ENCODE measurements at regions not wholly inside any gene's neighbourhood (a gene's known extent, or its start where the extent isn't known, plus 50 kb on each side); places are given as distances from the start of the nearest gene placed in this dataset.

- TF ChIP-seq EZH2phosphoT487 (IDR thresholded peaks at IDR 0.05; ENCODE audit: low read depth) (no peak), CTCF (IDR thresholded peaks at IDR 0.05; ENCODE audit: low read depth, low read length) (no peak)
- H3K79me2 ChIP-seq (ENCODE audit: low read length): no peaks in the 10 kb centered on the region
- no peaks in the 10 kb centered on the region for H4K20me1 ChIP-seq (ENCODE audit: insufficient read depth, low read length)
- no peaks in the 10 kb centered on the region for H3K9me3 ChIP-seq (ENCODE audit: insufficient read depth, low read length)
- H3K27me3 ChIP-seq (ENCODE audit: low read depth, low read length): no peaks in the 10 kb centered on the region
- no peaks in the 10 kb centered on the region for H3K4me1 ChIP-seq (ENCODE audit: low read length)
- no peak overlapping the region for H3K4me2 ChIP-seq (ENCODE audit: low read length)
- no peak overlapping the region for H3K4me3 ChIP-seq (ENCODE audit: low read length)
- H3K36me3 ChIP-seq (replicated peaks; ENCODE audit: low read depth, low read length): no peaks in the 10 kb centered on the region
- H3K27ac ChIP-seq (ENCODE audit: low read length): no peak overlapping the region
- no peak overlapping the region for H3K9ac ChIP-seq (ENCODE audit: low read length)
- no peak overlapping the region for H2AFZ ChIP-seq (ENCODE audit: low read depth, low read length)
These were observed 386.2 kb upstream of the FGF16 start for GRCh38 chrX:77061022-77061421.

GRCh38 chrX:77061545-77061944 is 385.6 kb upstream of the FGF16 start:
- Histone ChIP-seq H3K36me3 (replicated peaks; ENCODE audit: low read depth, low read length) (no peaks in the 10 kb centered on the region), H3K27ac (ENCODE audit: low read length) (no peak overlapping the region), H3K4me2 (ENCODE audit: low read length) (no peak overlapping the region), H2AFZ (ENCODE audit: low read depth, low read length) (no peak overlapping the region), H3K4me1 (ENCODE audit: low read length) (no peaks in the 10 kb centered on the region), H3K9me3 (ENCODE audit: insufficient read depth, low read length) (no peaks in the 10 kb centered on the region), H3K27me3 (ENCODE audit: low read depth, low read length) (no peaks in the 10 kb centered on the region), H3K9ac (ENCODE audit: low read length) (no peak overlapping the region), H3K4me3 (ENCODE audit: low read length) (no peak overlapping the region), H3K79me2 (ENCODE audit: low read length) (no peaks in the 10 kb centered on the region), H4K20me1 (ENCODE audit: insufficient read depth, low read length) (no peaks in the 10 kb centered on the region)
- TF ChIP-seq EZH2phosphoT487 (IDR thresholded peaks at IDR 0.05; ENCODE audit: low read depth) (no peak), CTCF (IDR thresholded peaks at IDR 0.05; ENCODE audit: low read depth, low read length) (no peak)

- Histone ChIP-seq H3K9me3 (ENCODE audit: insufficient read depth, low read length) (no peaks in the 10 kb centered on the region), H3K4me1 (ENCODE audit: low read length) (peaks cover 17% of the 10 kb centered on the region), H3K27me3 (ENCODE audit: low read depth, low read length) (no peaks in the 10 kb centered on the region), H3K27ac (ENCODE audit: low read length) (no peak overlapping the region), H3K9ac (ENCODE audit: low read length) (no peak overlapping the region), H3K36me3 (replicated peaks; ENCODE audit: low read depth, low read length) (no peaks in the 10 kb centered on the region), H4K20me1 (ENCODE audit: insufficient read depth, low read length) (no peaks in the 10 kb centered on the region), H3K4me2 (ENCODE audit: low read length) (no peak overlapping the region), H3K4me3 (ENCODE audit: low read length) (no peak overlapping the region), H3K79me2 (ENCODE audit: low read length) (no peaks in the 10 kb centered on the region), H2AFZ (ENCODE audit: low read depth, low read length) (no peak overlapping the region)
- no peak for TF ChIP-seq EZH2phosphoT487 (IDR thresholded peaks at IDR 0.05; ENCODE audit: low read depth)
- TF ChIP-seq CTCF (IDR thresholded peaks at IDR 0.05; ENCODE audit: low read depth, low read length): no peak
These were observed 381.3 kb upstream of the FGF16 start for GRCh38 chrX:77065896-77066295.

GRCh38 chrX:77070202-77070918 is 376.8 kb upstream of the FGF16 start:
- Histone ChIP-seq H3K4me3 (ENCODE audit: low read length) (peak overlapping the region; percentile 61), H3K9ac (ENCODE audit: low read length) (no peak overlapping the region), H3K4me1 (ENCODE audit: low read length) (peaks cover 19% of the 10 kb centered on the region), H3K36me3 (replicated peaks; ENCODE audit: low read depth, low read length) (no peaks in the 10 kb centered on the region), H3K27me3 (ENCODE audit: low read depth, low read length) (no peaks in the 10 kb centered on the region), H4K20me1 (ENCODE audit: insufficient read depth, low read length) (no peaks in the 10 kb centered on the region), H3K9me3 (ENCODE audit: insufficient read depth, low read length) (no peaks in the 10 kb centered on the region), H3K79me2 (ENCODE audit: low read length) (no peaks in the 10 kb centered on the region), H3K27ac (ENCODE audit: low read length) (no peak overlapping the region), H2AFZ (ENCODE audit: low read depth, low read length) (peak overlapping the region; percentile 81), H3K4me2 (ENCODE audit: low read length) (peak overlapping the region; percentile 78)
- TF ChIP-seq CTCF (IDR thresholded peaks at IDR 0.05; ENCODE audit: low read depth, low read length) (no peak), EZH2phosphoT487 (IDR thresholded peaks at IDR 0.05; ENCODE audit: low read depth) (no peak)

All from OCI-LY3 (cell line).